Cardiac fibroblast (primary cell): ENCODE measurements at regions not wholly inside any gene's neighbourhood (a gene's known extent, or its start where the extent isn't known, plus 50 kb on each side); places are given as distances from the start of the nearest gene placed in this dataset.
A peak's percentile ranks its signal among the peaks of the same experiment; 100 is the strongest.

Source experiments
- DNase-seq, 2 donors: peaks; one replicate each; pipeline versions ENCODE4 v3.0.0 to v3.0.0-alpha.2; 2010; ENCODE audit warnings: low read depth in 2 of 2
- H3K4me3 ChIP-seq, 2 donors: replicated peaks in 1 of 2; 1 replicate in 1 of 2; 2 replicates in 1 of 2; pipeline ENCODE4 v1.5.1; 2011; ENCODE audit warnings: low read depth in 2 of 2, low read length in 2 of 2, mild to moderate bottlenecking in 2 of 2, moderate library complexity in 1 of 2
- CTCF ChIP-seq: IDR thresholded peaks from one replicate; pipeline ENCODE4 v1.5.1; 2011; ENCODE audit warnings: low read depth, mild to moderate bottlenecking, low read length, inconsistent platforms

- no peak for DNase-seq
- TF ChIP-seq CTCF, result no peak
- no peak overlapping the region for H3K4me3 ChIP-seq
Measured at GRCh38 chr13:111459803-111460547, 139.5 kb downstream of the TEX29 start.

DNA sequence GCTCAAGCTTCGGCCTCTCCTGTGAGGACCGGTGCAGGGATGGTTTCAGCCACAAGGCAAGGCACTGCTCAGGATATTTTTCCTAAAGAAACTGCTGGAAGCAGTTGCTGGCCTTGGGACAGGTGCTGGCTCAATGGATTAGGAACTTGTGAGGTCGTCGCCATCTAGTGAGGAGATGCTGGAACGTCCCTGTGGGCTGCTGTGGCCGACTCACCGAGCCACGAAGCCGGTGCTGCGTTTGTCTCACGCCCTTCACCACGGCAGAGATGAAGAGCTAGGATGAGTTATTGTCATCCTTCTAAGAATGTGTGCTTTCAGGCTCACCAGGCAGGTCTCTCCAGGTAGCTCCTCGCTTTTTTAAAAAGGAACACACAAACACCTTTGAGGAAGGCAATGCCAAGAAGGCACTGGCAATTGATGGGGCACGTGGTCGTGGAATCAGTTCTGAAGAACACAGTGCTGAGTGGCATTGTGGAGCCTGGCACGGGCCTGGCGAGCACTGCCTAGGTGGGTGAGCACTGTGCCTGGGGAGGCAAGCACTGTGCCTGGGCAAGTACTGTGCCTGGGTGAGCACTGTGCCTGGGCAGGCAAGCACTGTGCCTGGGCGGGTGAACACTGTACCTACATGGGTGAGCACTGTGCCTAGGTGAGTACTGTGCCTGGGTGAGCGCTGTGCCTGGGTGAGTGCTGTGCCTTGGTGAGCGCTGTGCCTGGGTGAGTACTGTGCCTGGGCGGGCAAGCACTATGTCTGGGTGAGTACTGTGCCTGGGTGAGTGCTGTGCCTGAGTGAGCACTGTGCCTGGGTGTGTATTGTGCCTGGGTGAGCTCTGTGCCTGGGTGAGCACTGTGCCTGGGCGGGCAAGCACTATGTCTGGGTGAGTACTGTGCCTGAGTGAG, 140.4 kb downstream of the TEX29 start:
- peak; percentile 43 to 67 for DNase-seq
- H3K4me3 ChIP-seq, result no peak overlapping the region
- peak; percentile 56 for TF ChIP-seq CTCF

DNA sequence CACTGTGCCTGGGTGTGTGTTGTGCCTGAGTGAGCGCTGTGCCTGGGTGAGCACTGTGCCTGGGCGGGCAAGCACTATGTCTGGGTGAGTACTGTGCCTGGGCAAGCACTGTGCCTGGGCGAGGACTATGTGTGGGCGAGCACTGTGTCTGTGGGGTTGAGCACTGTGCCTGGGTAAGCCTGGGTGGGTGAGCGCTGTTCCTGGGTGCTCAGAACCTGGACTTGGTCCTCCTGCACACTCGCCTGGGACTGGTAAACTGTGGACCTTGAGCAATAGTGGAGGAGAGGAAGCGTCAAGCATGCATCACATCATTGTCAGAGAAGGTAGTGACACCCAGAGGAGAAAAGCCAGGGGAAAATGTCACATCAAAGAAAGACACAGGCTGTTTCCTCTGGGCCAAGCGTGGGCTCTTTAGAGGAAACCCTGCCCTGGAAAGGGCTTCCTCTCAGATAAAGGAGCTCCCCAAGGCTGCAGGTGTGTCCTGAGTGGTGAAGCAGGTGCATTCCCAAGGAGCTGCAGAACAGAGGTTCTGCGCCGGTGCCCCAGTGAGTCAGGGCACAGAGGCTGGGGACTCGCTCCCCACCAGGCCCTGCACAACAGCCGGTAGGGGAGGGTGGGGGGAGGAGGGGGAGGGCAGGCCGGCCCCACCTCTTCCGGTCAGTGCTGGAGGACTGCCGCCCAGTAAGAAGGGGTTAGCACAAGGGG, 141.2 kb downstream of the TEX29 start:
- no peak for DNase-seq
- TF ChIP-seq CTCF, result no peak
- H3K4me3 ChIP-seq, result no peak overlapping the region

DNA sequence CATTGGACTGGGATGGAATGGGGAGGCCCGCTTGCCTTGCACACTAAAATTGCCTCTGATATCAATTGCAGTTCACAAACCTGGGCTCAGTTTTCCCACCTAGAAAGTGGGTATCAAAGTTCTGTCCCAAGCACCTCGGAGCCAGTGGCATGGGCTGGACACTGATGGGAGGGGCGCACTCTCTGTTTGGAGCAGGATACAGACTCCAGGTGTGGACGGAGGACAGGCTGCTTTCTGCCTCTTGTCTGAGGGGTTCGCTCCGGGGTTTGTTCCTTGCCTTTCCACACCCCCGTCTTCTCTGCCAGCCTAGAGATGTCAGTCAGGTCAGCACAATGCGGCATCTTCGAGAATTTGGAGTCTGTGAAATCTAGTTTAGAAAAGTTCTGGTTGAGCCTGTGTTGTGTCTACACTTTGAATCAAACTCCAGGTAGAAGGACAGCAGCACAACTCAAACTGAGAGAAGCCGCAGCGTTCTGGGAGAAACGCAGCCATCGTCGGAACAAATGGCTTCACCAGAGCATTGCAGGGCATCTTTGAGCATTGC, 141.9 kb downstream of the TEX29 start:
- no peak for TF ChIP-seq CTCF
- DNase-seq, result no peak
- no peak overlapping the region for H3K4me3 ChIP-seq

- TF ChIP-seq CTCF, result no peak
- no peak overlapping the region for H3K4me3 ChIP-seq
- no peak for DNase-seq
Measured at GRCh38 chr13:111462944-111463343, 142.5 kb downstream of the TEX29 start.

DNA sequence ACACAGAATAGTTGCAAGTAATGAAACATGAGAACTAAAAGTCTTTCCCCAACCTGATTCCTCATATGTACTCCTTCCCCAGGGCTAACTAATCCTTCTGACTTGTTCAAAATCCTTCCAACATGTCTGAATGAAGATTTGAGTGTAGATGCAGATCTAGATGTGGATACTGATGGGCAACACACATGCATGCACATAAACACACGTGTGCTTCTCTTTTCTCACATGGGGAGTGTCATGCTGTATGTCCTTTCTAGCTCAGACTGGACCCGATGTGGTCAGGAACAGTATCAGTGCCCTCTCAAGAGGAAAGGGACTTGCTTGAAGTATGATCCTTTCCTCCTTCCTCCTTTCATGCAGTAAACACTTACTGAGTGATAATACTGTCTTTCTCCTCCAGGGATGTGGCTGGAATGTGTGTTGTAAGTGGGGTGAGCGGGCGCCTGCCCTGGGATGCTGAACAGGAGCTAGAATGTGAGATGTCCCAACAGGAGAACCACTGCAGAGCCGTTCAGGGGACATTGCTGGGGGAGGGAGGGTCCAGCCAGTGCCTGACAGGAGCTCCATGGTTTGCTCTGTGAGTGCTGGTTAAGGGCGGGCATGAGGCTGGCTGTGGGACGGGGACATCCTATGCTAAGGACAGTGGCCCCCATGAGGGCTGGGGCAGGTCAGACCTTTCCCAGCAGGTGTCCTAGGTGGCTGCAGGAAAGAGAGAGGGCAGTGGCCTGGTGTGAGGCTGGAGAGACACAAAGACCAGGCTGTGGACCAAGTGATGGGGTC, 146.9 kb downstream of the TEX29 start:
- H3K4me3 ChIP-seq, result no peak overlapping the region
- no peak for TF ChIP-seq CTCF
- no peak for DNase-seq
